ENCODE measurements at regions not wholly inside any gene's neighbourhood (a gene's known extent, or its start where the extent isn't known, plus 50 kb on each side); places are given as distances from the start of the nearest gene placed in this dataset.

DNA sequence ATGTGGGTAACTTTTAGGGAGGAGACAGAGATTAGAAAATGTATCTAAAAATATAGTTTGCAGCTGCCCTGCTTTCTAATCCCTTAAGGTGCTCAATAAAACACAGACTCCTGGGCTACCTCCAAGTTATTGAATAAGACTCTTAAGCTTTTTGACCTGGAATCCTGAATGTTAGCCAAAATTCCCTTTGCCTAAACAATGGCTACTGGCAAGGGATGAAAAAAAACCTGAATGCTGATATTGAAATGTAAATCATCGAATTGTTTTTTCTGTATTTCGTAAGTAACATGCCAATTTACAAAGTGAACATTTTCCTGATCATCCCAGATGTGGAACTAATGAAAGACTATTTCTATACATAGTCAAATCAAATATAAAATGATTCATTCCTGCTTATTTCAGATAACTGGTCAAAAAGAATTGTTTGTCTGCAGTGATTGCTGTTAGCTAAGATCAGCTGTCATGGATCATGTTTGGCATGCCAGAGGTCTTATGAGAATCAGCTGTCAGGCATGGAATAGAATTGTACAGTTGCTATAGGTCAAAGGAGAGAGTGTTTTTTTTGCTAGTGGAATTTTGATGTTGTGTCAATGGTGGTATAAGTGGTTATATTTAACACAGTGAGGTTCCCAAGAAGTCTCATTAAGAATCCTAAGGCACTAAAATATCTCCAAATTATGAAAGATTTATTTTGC is 363.6 kb upstream of the CWC22 start:
- TF ChIP-seq POLR2AphosphoS5 (IDR thresholded peaks at IDR 0.05) = no peak
- TF ChIP-seq, protein P1, sequence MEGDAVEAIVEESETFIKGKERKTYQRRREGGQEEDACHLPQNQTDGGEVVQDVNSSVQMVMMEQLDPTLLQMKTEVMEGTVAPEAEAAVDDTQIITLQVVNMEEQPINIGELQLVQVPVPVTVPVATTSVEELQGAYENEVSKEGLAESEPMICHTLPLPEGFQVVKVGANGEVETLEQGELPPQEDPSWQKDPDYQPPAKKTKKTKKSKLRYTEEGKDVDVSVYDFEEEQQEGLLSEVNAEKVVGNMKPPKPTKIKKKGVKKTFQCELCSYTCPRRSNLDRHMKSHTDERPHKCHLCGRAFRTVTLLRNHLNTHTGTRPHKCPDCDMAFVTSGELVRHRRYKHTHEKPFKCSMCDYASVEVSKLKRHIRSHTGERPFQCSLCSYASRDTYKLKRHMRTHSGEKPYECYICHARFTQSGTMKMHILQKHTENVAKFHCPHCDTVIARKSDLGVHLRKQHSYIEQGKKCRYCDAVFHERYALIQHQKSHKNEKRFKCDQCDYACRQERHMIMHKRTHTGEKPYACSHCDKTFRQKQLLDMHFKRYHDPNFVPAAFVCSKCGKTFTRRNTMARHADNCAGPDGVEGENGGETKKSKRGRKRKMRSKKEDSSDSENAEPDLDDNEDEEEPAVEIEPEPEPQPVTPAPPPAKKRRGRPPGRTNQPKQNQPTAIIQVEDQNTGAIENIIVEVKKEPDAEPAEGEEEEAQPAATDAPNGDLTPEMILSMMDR (IDR thresholded peaks at IDR 0.05 in 8 of 11, conservative IDR thresholded peaks at IDR 0.05 in 3 of 11) = no peak
- TF ChIP-seq POLR2A (IDR thresholded peaks at IDR 0.05) = no peak

Measured in spleen (tissue), 7 donors.